ENCODE measurements at regions not wholly inside any gene's neighbourhood (a gene's known extent, or its start where the extent isn't known, plus 50 kb on each side); places are given as distances from the start of the nearest gene placed in this dataset.

DNA sequence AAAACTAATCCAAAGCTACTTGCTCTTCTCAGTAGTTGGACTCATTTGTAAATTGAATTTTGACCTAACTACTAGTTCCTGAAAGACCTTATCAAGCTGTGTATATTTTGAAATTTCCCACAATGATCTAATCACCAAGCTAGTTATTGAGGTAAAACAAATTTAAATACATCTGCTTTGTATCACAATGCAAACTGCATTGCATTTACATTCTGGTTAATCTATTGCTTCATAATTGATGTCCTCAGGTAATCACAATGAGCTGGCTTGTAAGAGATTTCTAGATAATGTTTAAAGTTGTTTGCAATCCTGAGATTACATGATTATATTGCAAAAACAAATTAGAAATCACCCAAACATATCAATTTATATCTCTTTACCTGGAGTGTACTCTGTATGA is 848.8 kb downstream of the HACE1 start:
- DNase-seq: no peak
- intact Hi-C loops (cut with DNase I): no loop called here
- TF ChIP-seq, protein P1, sequence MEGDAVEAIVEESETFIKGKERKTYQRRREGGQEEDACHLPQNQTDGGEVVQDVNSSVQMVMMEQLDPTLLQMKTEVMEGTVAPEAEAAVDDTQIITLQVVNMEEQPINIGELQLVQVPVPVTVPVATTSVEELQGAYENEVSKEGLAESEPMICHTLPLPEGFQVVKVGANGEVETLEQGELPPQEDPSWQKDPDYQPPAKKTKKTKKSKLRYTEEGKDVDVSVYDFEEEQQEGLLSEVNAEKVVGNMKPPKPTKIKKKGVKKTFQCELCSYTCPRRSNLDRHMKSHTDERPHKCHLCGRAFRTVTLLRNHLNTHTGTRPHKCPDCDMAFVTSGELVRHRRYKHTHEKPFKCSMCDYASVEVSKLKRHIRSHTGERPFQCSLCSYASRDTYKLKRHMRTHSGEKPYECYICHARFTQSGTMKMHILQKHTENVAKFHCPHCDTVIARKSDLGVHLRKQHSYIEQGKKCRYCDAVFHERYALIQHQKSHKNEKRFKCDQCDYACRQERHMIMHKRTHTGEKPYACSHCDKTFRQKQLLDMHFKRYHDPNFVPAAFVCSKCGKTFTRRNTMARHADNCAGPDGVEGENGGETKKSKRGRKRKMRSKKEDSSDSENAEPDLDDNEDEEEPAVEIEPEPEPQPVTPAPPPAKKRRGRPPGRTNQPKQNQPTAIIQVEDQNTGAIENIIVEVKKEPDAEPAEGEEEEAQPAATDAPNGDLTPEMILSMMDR (IDR thresholded peaks at IDR 0.05; ENCODE audit: borderline replicate concordance, extremely low read depth, insufficient read depth): no peak
- FAIRE-seq: no peak
- Histone ChIP-seq H3K4me1 (ENCODE audit: control insufficient read depth in 2 of 3, insufficient read depth in 2 of 3, low read depth in 1 of 3, low read length in 3 of 3) (no peaks in the 10 kb centered on the region), H3K9ac (ENCODE audit: low read length in 3 of 3) (no peak overlapping the region), H3K27me3 (ENCODE audit: control insufficient read depth, insufficient read depth, low read length) (no peaks in the 10 kb centered on the region), H3K36me3 (ENCODE audit: control insufficient read depth in 2 of 3, insufficient read depth in 3 of 3, low read length in 3 of 3) (no peaks in the 10 kb centered on the region), H3K4me3 (ENCODE audit: low read length in 3 of 3) (no peak overlapping the region), H3K27ac (ENCODE audit: low read depth in 2 of 2, low read length in 2 of 2) (no peak overlapping the region), H3K9me3 (ENCODE audit: control insufficient read depth in 2 of 3, insufficient read depth in 1 of 3, low read length in 3 of 3) (no peaks in the 10 kb centered on the region)

DNA sequence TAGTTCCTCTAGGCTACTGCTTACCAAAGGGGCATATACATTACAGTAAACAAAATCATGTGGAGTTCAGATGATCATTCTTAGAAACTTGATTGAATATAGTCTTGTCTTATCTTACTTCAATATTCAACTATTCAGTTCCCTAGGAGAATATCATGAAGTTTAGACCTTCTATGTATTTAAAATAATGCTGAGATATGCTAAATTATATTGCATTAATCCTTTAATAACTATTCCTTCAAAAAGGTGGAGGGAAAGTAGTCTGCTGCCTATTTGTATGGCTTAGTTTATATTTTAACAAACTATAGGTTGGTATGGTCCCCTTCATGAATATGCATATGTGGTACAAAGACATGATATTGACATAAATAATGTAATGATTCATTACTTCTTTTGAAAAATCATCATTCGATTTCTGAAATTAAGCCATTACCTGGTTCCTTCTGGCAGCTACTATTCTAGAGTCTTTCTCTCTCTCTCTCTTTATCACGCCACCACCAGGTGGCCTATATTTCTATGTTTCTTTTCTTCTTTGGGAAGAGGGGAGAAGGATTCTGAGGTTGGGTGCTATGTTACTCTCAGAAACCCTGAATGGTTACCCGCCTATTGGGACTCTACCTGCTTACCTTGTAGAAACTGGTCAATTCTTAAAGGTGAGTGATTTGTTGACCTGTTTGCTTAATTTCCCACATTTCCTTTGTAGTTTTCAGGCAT is 855.8 kb downstream of the HACE1 start:
- Histone ChIP-seq H3K4me1 (ENCODE audit: control insufficient read depth in 2 of 3, insufficient read depth in 2 of 3, low read depth in 1 of 3, low read length in 3 of 3) (no peaks in the 10 kb centered on the region), H3K36me3 (ENCODE audit: control insufficient read depth in 2 of 3, insufficient read depth in 3 of 3, low read length in 3 of 3) (no peaks in the 10 kb centered on the region), H3K9ac (ENCODE audit: low read length in 3 of 3) (no peak overlapping the region), H3K27ac (ENCODE audit: low read depth in 2 of 2, low read length in 2 of 2) (no peak overlapping the region), H3K9me3 (ENCODE audit: control insufficient read depth in 2 of 3, insufficient read depth in 1 of 3, low read length in 3 of 3) (no peaks in the 10 kb centered on the region), H3K27me3 (ENCODE audit: control insufficient read depth, insufficient read depth, low read length) (no peaks in the 10 kb centered on the region), H3K4me3 (ENCODE audit: low read length in 3 of 3) (no peak overlapping the region)
- TF ChIP-seq, protein P1 (IDR thresholded peaks at IDR 0.05; ENCODE audit: borderline replicate concordance, extremely low read depth, insufficient read depth): no peak
- intact Hi-C loops (cut with DNase I): no loop called here
- DNase-seq (peak in 1 of 5 donors; percentile 2), FAIRE-seq (no peak)

DNA sequence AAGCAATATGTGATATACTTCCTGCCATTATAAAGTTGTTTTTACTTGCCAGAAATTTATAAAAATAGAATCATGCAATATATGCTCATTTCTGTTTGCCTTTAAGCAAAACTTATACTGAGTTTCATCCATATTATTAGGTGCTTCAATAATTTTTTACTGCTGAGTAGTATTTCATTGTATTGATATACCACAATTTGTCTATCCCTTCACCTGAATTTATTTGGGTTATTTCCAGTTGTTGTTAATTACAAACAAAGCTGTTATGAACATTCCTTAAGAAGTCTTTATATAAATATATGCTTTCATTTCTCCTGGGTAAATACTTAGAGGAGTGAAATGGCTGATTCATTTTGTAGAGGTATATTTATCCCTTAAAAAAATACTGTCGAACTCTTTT is 864.1 kb downstream of the HACE1 start:
- H3K9ac ChIP-seq (ENCODE audit: low read length in 3 of 3): no peak overlapping the region
- no peaks in the 10 kb centered on the region for H3K27me3 ChIP-seq (ENCODE audit: control insufficient read depth, insufficient read depth, low read length)
- H3K4me3 ChIP-seq (ENCODE audit: low read length in 3 of 3): no peak overlapping the region
- intact Hi-C loops (cut with DNase I): no loop called here
- no peak for DNase-seq
- TF ChIP-seq, protein P1 (IDR thresholded peaks at IDR 0.05; ENCODE audit: borderline replicate concordance, extremely low read depth, insufficient read depth): no peak
- H3K36me3 ChIP-seq (ENCODE audit: control insufficient read depth in 2 of 3, insufficient read depth in 3 of 3, low read length in 3 of 3): no peaks in the 10 kb centered on the region
- H3K9me3 ChIP-seq (ENCODE audit: control insufficient read depth in 2 of 3, insufficient read depth in 1 of 3, low read length in 3 of 3): no peaks in the 10 kb centered on the region
- H3K27ac ChIP-seq (ENCODE audit: low read depth in 2 of 2, low read length in 2 of 2): no peak overlapping the region
- FAIRE-seq: no peak
- no peaks in the 10 kb centered on the region for H3K4me1 ChIP-seq (ENCODE audit: control insufficient read depth in 2 of 3, insufficient read depth in 2 of 3, low read depth in 1 of 3, low read length in 3 of 3)

DNA sequence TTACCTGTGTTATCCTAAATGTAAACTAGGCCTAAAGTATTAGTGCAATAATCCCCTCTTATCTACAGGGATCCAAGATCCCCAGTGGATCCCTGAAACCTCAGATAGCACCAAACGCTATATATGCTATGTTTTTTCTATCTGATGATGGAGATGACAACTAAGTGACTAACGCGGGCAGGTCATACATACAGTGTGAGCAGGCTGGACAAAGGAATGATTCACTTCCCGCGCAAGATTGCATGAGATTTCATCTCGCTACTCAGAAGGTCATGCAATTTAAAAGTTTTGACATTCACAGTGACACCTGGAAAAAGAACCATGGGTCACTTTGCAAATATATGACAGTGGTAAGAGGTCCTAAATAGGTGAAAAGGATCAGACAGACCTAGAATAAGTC is 875.9 kb downstream of the HACE1 start:
- Histone ChIP-seq H3K9me3 (ENCODE audit: control insufficient read depth in 2 of 3, insufficient read depth in 1 of 3, low read length in 3 of 3) (no peaks in the 10 kb centered on the region), H3K4me3 (ENCODE audit: low read length in 3 of 3) (no peak overlapping the region), H3K9ac (ENCODE audit: low read length in 3 of 3) (no peak overlapping the region), H3K27ac (ENCODE audit: low read depth in 2 of 2, low read length in 2 of 2) (no peak overlapping the region), H3K36me3 (ENCODE audit: control insufficient read depth in 2 of 3, insufficient read depth in 3 of 3, low read length in 3 of 3) (no peaks in the 10 kb centered on the region), H3K4me1 (ENCODE audit: control insufficient read depth in 2 of 3, insufficient read depth in 2 of 3, low read depth in 1 of 3, low read length in 3 of 3) (no peaks in the 10 kb centered on the region), H3K27me3 (ENCODE audit: control insufficient read depth, insufficient read depth, low read length) (no peaks in the 10 kb centered on the region)
- no peak for DNase-seq
- TF ChIP-seq, protein P1 (IDR thresholded peaks at IDR 0.05; ENCODE audit: borderline replicate concordance, extremely low read depth, insufficient read depth): no peak
- intact Hi-C loops (cut with DNase I): no loop called here
- FAIRE-seq: no peak
